Lung (tissue), 11 donors: ENCODE measurements at regions not wholly inside any gene's neighbourhood (a gene's known extent, or its start where the extent isn't known, plus 50 kb on each side); places are given as distances from the start of the nearest gene placed in this dataset.

Source experiments
- ATAC-seq: fragments of 200-7000 bp; cut with Tn5 transposase; one replicate; pipeline ENCODE4 v1.9.1; 2020; ENCODE audit warnings: moderate number of reproducible peaks; ENCODE audit not compliant: insufficient read depth, low FRiP score
- DNase-seq, 3 donors: peaks; one replicate each; pipeline ENCODE4 v3.0.0-alpha.2; 2013 to 2017
- H3K27ac ChIP-seq, 2 donors: one replicate each; pipeline ENCODE4 v1.5.1; 2013; ENCODE audit warnings: mild to moderate bottlenecking in 2 of 2, moderate library complexity in 2 of 2, control low read depth in 1 of 2, inconsistent platforms in 1 of 2, low read depth in 1 of 2, low read length in 1 of 2
- H3K27me3 ChIP-seq, 3 donors: one replicate each; pipeline ENCODE4 v1.5.1; 2013; ENCODE audit warnings: low read length in 2 of 3; ENCODE audit not compliant: control insufficient read depth in 3 of 3, insufficient read depth in 3 of 3
- H3K36me3 ChIP-seq, 4 donors: one replicate each; pipeline ENCODE4 v1.5.1; 2013; ENCODE audit warnings: low read length in 4 of 4, mild to moderate bottlenecking in 1 of 4, moderate library complexity in 1 of 4; ENCODE audit not compliant: control insufficient read depth in 4 of 4, insufficient read depth in 4 of 4
- H3K4me1 ChIP-seq, 5 donors: one replicate each; pipeline ENCODE4 v1.5.1; 2013; ENCODE audit warnings: low read length in 5 of 5, mild to moderate bottlenecking in 2 of 5, moderate library complexity in 1 of 5; ENCODE audit not compliant: control insufficient read depth in 5 of 5, insufficient read depth in 5 of 5
- H3K4me3 ChIP-seq: one replicate; pipeline ENCODE4 v1.5.1; 2013; ENCODE audit warnings: mild to moderate bottlenecking, control low read depth, moderate library complexity
- H3K9ac ChIP-seq, 2 donors: one replicate each; pipeline ENCODE4 v1.5.1; 2013; ENCODE audit warnings: low read length in 2 of 2, control low read depth in 1 of 2; ENCODE audit not compliant: insufficient read depth in 1 of 2
- H3K9me3 ChIP-seq, 4 donors: one replicate each; pipeline ENCODE4 v1.5.1; 2013; ENCODE audit warnings: low read length in 3 of 4, mild to moderate bottlenecking in 1 of 4, moderate library complexity in 1 of 4; ENCODE audit not compliant: control insufficient read depth in 4 of 4, insufficient read depth in 3 of 4
- WGBS, 2 donors: extraction: QIAGEN DNeasy Blood & Tissue Kit; methylation state at CpG; one replicate each; pipeline ENCODE4 v1.1.7; 2013; 5-methylcytosine and 5-hydroxymethylcytosine counted together
- TF ChIP-seq, protein P1 (sequence below): IDR thresholded peaks from 2 replicates; pipeline ENCODE4 v1.5.1; 2012; ENCODE audit warnings: mild to moderate bottlenecking; ENCODE audit errors: control extremely low read depth, extremely low read depth
- donor health status: control.
- donor health status: control.
- donor health status: Bipolar disorder and iron deficiency.
- donor health status: healthy.
- donor health status: DM: yes; HTN: yes; CAD: no.

DNA sequence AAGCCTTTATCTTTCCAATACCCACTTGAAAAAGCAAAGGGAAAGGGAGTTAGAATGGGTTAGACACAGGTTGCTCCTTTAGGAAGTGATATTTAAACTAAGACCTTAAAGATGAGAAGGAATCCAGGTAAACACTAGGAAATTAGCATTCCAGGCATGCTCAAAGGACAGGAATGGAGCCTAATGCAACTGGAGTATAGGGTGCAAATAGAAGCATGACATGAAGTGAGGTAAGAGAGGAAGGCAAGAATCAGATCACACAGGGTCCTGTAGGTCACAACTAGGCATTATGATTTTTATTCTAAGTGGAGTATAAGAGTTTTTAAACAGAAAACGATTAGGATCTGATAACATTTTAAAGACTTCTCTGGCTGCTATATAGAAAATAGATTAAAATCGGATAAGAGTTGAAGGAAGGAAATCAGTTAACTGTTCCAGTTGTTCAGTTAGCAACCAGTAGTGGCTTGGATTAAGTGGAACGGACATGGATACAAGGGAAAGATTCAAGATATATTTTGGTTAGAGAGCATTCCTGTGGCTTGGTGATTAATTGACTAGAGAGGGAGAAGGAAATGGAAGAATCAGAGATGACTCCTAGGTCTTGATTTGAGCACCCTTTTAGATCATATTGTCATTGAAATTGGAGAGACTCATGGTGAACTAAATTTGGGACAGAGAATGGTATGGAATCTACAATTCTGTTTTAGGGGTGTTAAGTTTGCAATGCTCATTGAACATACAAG is 95.9 kb downstream of the FBXO4 start:
- WGBS, 2 donors, result 58 to 72% methylated on average over 3 of the region's 3 CpGs
- no peak overlapping the region for H3K27ac ChIP-seq
- H3K9ac ChIP-seq, result no peak overlapping the region
- no peak for ATAC-seq
- H3K36me3 ChIP-seq, result no peaks in the 10 kb centered on the region
- no peaks in the 10 kb centered on the region for H3K9me3 ChIP-seq
- H3K4me1 ChIP-seq, result no peaks in the 10 kb centered on the region
- no peak overlapping the region for H3K4me3 ChIP-seq
- H3K27me3 ChIP-seq, result peaks cover 0 to 2% (median 0%) of the 10 kb centered on the region in 3 donors
- TF ChIP-seq, protein P1, sequence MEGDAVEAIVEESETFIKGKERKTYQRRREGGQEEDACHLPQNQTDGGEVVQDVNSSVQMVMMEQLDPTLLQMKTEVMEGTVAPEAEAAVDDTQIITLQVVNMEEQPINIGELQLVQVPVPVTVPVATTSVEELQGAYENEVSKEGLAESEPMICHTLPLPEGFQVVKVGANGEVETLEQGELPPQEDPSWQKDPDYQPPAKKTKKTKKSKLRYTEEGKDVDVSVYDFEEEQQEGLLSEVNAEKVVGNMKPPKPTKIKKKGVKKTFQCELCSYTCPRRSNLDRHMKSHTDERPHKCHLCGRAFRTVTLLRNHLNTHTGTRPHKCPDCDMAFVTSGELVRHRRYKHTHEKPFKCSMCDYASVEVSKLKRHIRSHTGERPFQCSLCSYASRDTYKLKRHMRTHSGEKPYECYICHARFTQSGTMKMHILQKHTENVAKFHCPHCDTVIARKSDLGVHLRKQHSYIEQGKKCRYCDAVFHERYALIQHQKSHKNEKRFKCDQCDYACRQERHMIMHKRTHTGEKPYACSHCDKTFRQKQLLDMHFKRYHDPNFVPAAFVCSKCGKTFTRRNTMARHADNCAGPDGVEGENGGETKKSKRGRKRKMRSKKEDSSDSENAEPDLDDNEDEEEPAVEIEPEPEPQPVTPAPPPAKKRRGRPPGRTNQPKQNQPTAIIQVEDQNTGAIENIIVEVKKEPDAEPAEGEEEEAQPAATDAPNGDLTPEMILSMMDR, result no peak
- no peak for DNase-seq

DNA sequence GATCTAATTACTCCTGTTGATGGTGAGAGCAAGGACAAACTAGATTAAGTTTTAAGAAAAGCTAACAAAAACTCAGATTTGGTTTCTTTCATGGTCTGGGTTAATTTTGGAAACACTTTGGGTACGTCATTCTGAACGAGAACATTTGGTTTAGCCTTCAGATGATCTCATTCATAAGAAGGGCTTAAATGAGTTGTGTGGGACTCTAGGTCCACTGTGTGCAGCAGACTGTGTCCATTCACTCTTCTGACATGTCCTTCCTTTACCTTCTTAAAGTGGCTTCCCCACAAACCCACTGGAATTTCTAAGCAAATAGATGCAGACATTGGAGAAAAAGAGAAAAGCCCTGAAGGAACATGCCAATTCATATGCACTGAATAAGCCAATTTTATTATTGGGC is 96.8 kb downstream of the FBXO4 start:
- Histone ChIP-seq H3K27ac (no peak overlapping the region), H3K4me3 (no peak overlapping the region), H3K36me3 (no peaks in the 10 kb centered on the region), H3K9ac (no peak overlapping the region), H3K27me3 (no peaks in the 10 kb centered on the region), H3K9me3 (no peaks in the 10 kb centered on the region), H3K4me1 (no peaks in the 10 kb centered on the region)
- DNase-seq (no peak), ATAC-seq (no peak)
- TF ChIP-seq, protein P1, result no peak
- 55 to 77% methylated on average over 2 of the region's 2 CpGs for WGBS, 2 donors

DNA sequence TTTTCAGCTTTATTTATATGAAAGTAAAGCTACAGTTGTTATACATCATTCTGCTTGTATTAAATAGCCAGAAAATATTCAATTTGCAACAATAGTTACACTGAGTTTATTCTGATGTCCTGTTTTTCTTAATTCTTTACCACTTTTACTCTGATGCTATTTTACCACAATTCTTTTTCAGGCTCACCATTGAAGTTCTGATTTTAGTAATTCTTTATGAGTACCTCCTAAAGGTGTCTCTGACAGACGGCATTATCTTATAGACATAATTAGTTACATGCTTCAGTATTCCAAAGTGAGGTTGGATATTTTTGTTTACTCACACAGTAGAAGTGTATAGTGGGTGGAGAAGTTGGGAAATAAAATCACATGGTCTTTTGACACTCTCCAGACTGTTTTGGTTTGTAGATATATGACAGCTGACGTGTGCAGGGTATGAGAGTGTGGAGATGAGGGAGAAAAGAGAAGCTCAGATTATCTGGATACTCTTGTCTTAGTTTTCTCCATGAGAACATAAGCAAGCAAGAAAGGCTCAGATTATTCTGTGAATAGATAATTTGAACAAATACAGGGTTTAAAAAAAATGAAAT is 97.4 kb downstream of the FBXO4 start:
- Histone ChIP-seq H3K27ac (no peak overlapping the region), H3K9me3 (no peaks in the 10 kb centered on the region), H3K36me3 (no peaks in the 10 kb centered on the region), H3K4me1 (no peaks in the 10 kb centered on the region), H3K9ac (no peak overlapping the region), H3K27me3 (no peaks in the 10 kb centered on the region), H3K4me3 (no peak overlapping the region)
- TF ChIP-seq, protein P1, result no peak
- DNase-seq (no peak), ATAC-seq (no peak)
- 46 to 55% methylated on average over 2 of the region's 2 CpGs for WGBS, 2 donors

DNA sequence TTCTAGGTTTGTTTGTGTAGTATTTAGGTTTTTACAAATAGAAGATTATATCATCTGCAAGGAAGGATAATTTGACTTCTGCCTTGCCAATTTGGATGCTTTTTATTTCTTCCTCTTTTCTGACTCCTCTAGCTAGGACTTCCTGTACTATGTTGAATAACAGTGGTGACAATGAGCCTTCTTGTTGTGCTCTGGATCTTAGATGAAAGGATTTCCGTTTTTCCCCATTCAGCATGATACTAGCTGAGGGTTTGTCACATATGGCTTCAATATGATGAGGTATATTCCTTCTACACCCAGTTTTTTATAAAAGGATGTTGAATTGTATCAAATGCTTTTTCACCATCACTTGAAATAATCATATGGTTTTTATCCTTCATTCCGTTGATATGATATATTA is 101.4 kb downstream of the FBXO4 start:
- Histone ChIP-seq H3K27me3 (no peaks in the 10 kb centered on the region), H3K9ac (no peak overlapping the region), H3K9me3 (no peaks in the 10 kb centered on the region), H3K27ac (no peak overlapping the region), H3K4me1 (no peaks in the 10 kb centered on the region), H3K4me3 (no peak overlapping the region), H3K36me3 (no peaks in the 10 kb centered on the region)
- WGBS, 2 donors, result 67 to 82% methylated on average over 2 of the region's 2 CpGs
- TF ChIP-seq, protein P1, result no peak
- no peak for ATAC-seq
- no peak for DNase-seq
